NOMO-1 treated with dmso at 0.1 percent for 144 hours (cell line): ENCODE measurements at regions not wholly inside any gene's neighbourhood (a gene's known extent, or its start where the extent isn't known, plus 50 kb on each side); places are given as distances from the start of the nearest gene placed in this dataset.
"Not testable (repeated sequence)": the region's sequence is repeated elsewhere in the genome, so short reads cannot be mapped to it uniquely, and the experiment has no call there.

ENCODE experiments used
- DNase-seq: peaks from one replicate; lab custom pipeline; 2025; ENCODE audit not compliant: unreplicated experiment; lab: John Stamatoyannopoulos, UW

DNA sequence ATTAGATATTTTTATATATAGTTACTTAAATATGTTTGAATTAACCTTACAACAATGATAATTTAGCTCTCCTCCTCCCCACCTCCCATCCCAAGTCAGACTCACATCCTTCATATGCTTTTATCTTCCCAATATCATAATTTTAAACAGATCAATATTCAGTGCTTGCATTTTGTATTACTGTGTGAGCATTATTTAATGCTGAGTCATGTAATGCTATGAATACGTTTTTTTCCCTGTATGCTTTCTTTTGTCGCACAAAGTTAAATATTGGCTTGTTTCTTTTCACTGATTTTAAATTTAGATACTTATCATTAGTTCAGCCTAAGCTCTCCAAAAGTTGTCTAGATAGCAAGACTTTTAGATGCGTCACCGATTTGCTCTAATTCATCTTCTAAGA is 471.6 kb upstream of the SGO1 start:
- no peak for DNase-seq

DNA sequence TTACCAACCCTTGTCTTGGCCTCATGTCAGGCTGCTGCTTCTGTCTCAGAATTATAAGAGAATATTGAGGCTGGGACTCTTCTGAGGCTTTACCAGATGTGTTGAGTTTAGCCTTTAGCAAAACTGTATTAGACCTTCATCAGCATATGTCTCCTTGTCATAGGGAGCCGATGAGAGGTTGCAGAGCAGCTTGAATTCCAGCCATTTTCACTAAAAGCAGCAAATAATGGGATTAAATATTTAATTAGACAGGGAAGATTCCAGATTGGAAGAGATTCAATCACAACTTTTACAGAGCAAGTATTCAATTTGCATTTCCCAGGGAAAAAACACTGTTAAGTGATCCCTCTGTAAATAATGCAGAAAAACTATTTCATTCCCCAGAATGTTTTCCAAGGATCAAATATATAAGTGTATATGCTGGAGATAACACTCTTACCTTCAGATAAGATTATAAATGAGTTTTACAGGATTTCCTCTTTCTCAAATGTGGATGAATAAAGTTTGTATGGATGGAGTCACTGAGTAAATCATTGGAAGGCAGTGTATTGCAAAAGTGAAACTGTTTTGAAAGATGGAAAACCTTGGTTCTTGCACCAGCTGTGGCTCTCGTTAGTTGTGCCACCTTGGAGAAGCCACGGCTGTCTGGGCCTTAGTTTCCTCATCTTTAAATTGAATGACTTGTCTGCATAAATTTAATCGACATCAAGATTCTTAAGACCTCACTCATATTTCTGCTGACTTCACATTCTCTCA is 466.4 kb upstream of the SGO1 start:
- DNase-seq = no peak

- no peak for DNase-seq
These were observed 462.9 kb upstream of the SGO1 start for GRCh38 chr3:20648921-20649381.

GRCh38 chr3:20648294-20648693 is 462.3 kb upstream of the SGO1 start:
- no peak for DNase-seq

GRCh38 chr3:20646425-20646824 is 460.4 kb upstream of the SGO1 start:
- DNase-seq = no peak

GRCh38 chr3:20645340-20645739 is 459.3 kb upstream of the SGO1 start:
- DNase-seq = no peak

- DNase-seq = no peak
These were observed 451.7 kb upstream of the SGO1 start for GRCh38 chr3:20637729-20638128.

DNA sequence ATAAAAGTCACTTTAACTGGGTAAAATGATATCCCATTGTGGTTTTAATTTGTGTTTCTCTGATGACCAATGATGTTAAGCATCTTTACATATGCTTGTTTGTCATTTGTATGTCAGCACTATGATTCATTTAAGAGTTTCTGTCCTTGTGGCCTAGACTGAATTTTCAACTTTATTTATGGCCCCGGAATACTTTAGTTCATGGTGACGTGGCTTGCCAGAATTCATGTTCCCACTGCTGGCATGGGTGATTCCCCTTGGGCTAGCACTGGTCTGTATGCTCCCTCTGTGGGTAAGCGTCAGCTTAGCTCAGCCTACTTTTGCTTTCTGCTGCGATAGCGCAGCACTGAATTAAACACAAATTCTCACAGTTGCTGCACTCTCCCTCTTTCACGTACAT is 436.3 kb upstream of the SGO1 start:
- DNase-seq = no peak

DNA sequence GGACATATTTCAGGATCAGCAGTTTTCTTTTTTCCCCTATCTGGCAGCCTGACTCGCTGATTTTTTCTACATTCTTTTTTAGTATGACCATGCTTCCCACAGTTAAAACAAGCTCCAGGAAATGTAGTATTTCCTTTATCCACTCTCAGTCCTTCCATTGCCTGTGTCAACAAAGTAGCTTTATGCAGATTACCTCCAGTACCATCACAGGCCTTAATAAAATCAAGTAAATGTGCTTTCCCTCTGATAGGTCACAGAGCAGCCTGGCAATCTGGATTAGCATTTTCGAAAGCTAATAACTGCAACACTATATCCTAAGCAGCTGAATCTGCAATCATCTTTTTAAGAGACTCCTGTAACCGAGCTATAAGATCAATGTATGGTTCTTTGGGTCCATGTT is 432.6 kb upstream of the SGO1 start:
- DNase-seq = not testable (repeated sequence)

- DNase-seq = not testable (repeated sequence)
These were observed 432.2 kb upstream of the SGO1 start for GRCh38 chr3:20618181-20618580.

GRCh38 chr3:20615982-20616381 is 430.0 kb upstream of the SGO1 start:
- not testable (repeated sequence) for DNase-seq

- no peak for DNase-seq
These were observed 422.2 kb upstream of the SGO1 start for GRCh38 chr3:20608054-20608738.

- DNase-seq = no peak
These were observed 418.7 kb upstream of the SGO1 start for GRCh38 chr3:20604659-20605058.

- no peak for DNase-seq
These were observed 403.3 kb upstream of the SGO1 start for GRCh38 chr3:20589275-20589674.

DNA sequence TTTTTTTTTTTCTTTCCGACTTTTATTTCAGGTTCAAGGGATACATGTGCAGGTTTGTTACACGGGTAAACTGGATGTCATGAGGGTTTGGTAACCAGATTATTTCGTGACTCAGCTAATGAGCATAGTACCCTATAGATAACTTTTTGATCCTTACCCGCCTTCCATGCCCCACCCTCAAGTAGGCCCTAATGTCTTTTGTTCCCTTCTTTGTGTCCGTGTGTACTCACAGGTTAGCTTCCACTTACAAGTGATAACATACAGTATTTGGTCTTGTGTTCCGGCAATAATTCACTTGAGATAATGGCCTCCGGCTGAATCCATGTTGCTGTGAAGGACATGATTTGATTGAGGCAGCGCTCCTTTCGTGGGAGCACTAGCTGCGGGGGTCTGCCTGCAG is 402.8 kb upstream of the SGO1 start:
- no peak for DNase-seq

GRCh38 chr3:20583648-20584047 is 397.6 kb upstream of the SGO1 start:
- DNase-seq = no peak

DNA sequence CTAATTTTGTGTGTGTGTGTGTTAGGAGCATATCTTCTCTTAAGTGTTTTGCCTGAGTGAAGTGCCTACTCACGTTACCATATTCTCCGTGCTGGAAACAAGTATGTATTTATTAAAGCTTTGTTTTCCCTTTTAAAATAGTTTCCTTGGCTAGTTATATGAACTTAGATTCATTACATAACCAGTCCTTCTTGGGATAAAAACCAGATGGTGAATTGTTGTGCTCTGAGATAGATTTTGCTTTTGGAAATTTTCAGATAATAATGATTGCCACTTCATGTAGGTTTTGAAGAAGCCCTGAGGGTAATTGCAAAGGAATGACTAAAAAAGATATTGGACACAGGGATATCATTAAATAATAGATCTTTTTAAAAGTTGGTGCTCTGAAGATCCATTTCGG is 390.2 kb upstream of the SGO1 start:
- DNase-seq = no peak

GRCh38 chr3:20575146-20575545 is 389.1 kb upstream of the SGO1 start:
- no peak for DNase-seq

- no peak for DNase-seq
These were observed 388.7 kb upstream of the SGO1 start for GRCh38 chr3:20574746-20575145.

DNA sequence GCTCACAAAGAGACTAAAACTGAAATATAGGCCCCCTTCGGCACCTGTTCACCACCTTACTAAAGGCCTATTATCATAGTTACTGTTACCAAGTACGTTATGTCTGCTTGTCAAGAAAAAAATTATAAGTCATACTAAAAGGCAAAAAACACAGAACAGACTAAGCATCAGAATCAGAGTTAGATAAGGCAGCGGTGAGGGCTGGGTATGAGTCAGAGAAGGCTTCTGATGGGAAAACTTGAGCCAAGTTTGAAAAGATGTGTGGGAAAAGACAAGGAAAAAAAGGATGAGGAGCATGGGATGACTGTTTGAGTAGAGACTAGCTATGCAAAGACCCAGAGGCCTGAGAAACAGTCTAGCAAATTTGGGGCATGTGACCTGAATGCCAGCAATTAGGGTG is 387.2 kb upstream of the SGO1 start:
- no peak for DNase-seq

DNA sequence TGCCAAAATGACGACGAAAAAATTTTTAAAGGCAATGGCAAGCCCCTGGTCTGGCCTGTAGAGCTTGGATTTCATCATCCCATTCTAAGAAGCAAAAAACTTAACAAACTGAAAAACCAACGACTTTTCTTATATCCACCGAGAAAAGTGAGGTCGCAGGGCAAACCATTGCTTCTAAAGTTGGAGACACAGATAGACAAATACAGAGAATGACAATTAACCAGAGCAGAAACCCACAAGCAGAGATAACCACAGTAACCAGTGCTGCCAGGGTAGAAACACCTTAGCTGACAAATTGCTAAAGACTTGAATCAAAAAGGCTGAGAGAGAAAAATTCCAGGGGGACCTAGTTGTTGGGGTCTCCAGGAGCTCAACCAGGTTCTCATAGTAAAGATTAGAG is 386.5 kb upstream of the SGO1 start:
- no peak for DNase-seq

GRCh38 chr3:20569310-20569709 is 383.3 kb upstream of the SGO1 start:
- DNase-seq = no peak

- DNase-seq = no peak
These were observed 379.0 kb upstream of the SGO1 start for GRCh38 chr3:20564966-20565365.
